K562 (cell line): ENCODE measurements at regions not wholly inside any gene's neighbourhood (a gene's known extent, or its start where the extent isn't known, plus 50 kb on each side); places are given as distances from the start of the nearest gene placed in this dataset.

Experiments
- AFF1 ChIP-seq, 2 experiments: fragments of 450-650 bp; IDR thresholded peaks; 2 replicates each; pipeline ENCODE4 v1.6.1; 2018; ENCODE audit warnings: mild to moderate bottlenecking in 2 of 2, low read depth in 1 of 2; ENCODE audit not compliant: partially characterized antibody in 2 of 2
- L3MBTL2 ChIP-seq: fragments of 450-650 bp; IDR thresholded peaks from 2 replicates; pipeline ENCODE4 v1.6.1; 2016; ENCODE audit warnings: mild to moderate bottlenecking, moderate library complexity
- PHF20 ChIP-seq: fragments of 450-650 bp; IDR thresholded peaks from 2 replicates; pipeline ENCODE4 v1.6.1; 2018; ENCODE audit not compliant: partially characterized antibody
- THRA ChIP-seq: fragments of 450-650 bp; IDR thresholded peaks from 2 replicates; pipeline ENCODE4 v1.6.1; 2017; ENCODE audit warnings: mild to moderate bottlenecking, moderate library complexity
- ZBTB11 ChIP-seq, 3 experiments: fragments of 200-800 bp in 1 of 3; fragments of 250-450 bp in 1 of 3; fragments of 450-650 bp in 1 of 3; sonication (Bioruptor Pico) in 1 of 3; sonication (Bioruptor generic) in 1 of 3; formaldehyde crosslinking in 1 of 3; IDR thresholded peaks; 2 replicates each; pipeline versions ENCODE4 v1.6.1 to v1.8.0; 2016 to 2022; ENCODE audit warnings: mild to moderate bottlenecking in 2 of 3, missing genetic modification characterization in 2 of 3, missing compliant biosample characterization in 1 of 3, moderate library complexity in 1 of 3
- ZBTB40 ChIP-seq, 2 experiments: fragments of 450-650 bp in 1 of 2; sonication (generic) in 1 of 2; formaldehyde crosslinking in 1 of 2; IDR thresholded peaks; 2 replicates each; pipeline versions ENCODE4 v1.7.1 to v1.9.0; 2016 to 2022; ENCODE audit warnings: inconsistent platforms in 1 of 2, mild to moderate bottlenecking in 1 of 2, missing genetic modification reagents in 1 of 2

- TF ChIP-seq ZBTB40 (IDR thresholded peaks at IDR 0.05) (no peak), ZBTB40 (CRISPR knock-in tag; IDR thresholded peaks at IDR 0.05) (no peak), L3MBTL2 (no peak), THRA (no peak), PHF20 (no peak), ZBTB11 (CRISPR knock-in tag; IDR thresholded peaks at IDR 0.05) (no peak), AFF1 (IDR thresholded peaks at IDR 0.05; ENCODE audit: low read depth in 1 of 2, partially characterized antibody in 2 of 2) (no peak)
- TF ChIP-seq, all 486 proteins: peak for 0
Observed at GRCh38 chr6:112910256-112910655, 563.1 kb downstream of the RFPL4B start (continued).
